Fibroblast of skin of back (primary cell): ENCODE measurements at regions not wholly inside any gene's neighbourhood (a gene's known extent, or its start where the extent isn't known, plus 50 kb on each side); places are given as distances from the start of the nearest gene placed in this dataset.

ENCODE experiments used
- DNase-seq: peaks from one replicate; pipeline ENCODE4 v3.0.0-alpha.2; 2013

DNA sequence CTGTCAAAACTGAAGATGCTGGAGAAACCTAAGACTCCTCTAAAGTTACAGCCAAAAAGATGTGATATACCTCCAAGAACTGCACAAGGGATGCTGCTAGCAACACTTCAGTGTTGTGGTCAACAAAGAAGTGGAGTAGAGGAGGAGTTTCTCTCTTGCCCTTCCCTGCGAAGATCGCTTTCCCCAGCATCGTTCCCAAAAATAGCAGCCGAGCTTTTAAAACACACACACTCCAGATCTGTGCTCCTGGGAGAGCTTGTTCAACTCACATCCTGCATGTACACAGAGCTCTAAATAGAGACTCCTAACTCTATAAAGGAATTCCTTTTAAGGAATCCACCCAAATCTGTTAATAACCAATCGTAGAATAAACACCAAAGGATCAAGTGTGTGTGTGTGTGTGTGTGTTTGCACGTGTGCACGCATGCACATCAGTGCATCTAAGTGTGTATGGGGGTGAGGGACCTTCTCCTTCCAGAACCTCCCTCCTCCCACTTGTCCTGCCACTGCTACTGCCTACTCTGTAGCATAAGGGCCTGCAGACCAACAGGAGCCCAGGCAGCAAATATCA lies 58.5 kb downstream of the PSMG1 start:
- peak; percentile 46 for DNase-seq

DNA sequence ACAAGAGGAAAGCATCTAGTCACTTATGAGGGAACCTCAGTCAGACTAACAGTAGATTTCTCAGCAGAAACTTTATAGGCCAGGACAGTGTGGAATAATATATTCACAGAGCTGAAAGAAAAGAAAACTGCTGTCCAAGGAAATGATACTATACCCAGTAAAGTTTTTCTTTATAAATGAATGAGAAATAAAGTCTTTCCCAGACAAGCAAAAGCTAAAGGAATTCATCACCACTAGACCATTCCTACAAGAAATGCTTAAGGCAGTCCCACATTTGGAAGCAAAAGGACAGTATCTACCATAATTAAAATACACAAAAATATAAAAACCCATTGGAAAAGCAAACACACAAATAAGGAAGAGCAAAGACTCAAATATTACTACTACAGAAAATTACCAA lies 59.9 kb downstream of the PSMG1 start:
- DNase-seq: no peak

- no peak for DNase-seq
Observed at GRCh38 chr21:39121600-39122355, 61.5 kb downstream of the PSMG1 start.

DNA sequence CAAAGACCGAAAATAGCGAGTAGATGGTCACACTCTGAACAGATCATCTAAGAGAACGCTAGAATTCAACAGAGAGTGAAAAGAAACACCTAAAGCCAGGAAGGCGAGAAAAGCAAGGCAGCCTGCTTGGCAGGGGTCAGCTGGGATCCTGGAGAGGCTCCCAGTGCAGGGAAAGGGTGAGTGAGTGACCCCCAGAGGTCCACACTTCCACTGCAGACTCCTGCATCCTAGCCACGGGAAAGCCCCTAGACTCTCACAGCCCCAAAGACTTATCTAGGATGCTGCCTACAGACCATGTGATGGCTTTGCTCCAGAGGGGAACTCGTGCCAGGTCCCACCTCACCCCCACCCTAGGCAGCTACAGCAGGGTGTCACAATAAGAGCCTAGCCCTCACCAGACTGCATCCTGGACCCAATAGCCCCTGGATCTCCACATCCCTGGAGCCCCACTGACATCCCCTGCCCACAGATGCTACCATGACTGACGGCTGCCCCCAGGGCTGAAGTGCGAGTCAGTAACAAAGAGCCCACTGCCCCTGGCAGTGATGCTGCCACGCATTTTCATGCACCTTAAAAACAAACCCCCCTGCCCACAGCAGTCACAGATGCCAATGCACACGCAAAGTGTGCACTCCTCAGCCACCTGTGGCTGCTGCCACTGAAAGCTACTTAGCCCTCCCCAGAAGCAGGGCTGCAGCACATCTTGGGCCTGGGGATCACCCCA lies 62.2 kb downstream of the PSMG1 start:
- no peak for DNase-seq

DNA sequence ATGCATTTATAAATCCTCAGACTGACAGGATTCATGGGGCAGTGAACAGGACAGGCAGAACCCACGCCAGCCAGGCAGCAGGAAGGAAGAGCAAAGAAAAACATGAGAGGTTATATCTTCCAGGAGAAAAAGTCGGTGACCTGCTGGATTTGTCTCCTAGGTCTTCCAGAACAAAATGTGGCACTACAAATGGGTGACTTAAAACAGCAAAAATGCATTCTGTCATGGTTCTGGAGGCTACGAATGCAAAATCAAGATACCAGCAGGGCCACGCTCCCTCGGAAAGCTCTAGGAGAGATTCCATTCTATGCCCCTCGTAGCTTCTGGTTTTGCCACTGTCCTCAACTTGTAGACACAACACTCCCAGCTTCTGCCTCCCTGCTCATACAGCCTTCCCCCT lies 63.4 kb downstream of the PSMG1 start:
- peak; percentile 46 for DNase-seq

- no peak for DNase-seq
Observed at GRCh38 chr21:39118604-39119215, 64.5 kb downstream of the PSMG1 start.

DNA sequence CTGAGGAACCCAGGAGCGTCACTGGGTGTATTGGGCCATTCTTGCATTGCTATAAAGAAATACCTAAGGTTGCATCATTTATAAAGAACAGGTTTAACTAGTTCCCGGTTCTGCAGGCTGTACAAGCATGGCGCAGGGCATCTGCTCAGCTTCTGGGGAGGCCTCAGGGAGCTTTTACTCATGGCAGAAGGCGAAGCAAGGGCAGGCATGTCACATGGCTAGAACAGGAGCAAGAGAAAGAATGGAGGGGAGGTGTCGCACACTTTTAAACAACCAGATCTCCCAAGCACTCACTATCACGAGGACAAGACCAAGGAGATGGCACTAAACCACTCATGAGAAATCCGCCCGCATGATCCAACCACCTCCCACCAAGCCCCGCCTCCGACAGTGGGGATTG lies 65.2 kb downstream of the PSMG1 start:
- no peak for DNase-seq

DNA sequence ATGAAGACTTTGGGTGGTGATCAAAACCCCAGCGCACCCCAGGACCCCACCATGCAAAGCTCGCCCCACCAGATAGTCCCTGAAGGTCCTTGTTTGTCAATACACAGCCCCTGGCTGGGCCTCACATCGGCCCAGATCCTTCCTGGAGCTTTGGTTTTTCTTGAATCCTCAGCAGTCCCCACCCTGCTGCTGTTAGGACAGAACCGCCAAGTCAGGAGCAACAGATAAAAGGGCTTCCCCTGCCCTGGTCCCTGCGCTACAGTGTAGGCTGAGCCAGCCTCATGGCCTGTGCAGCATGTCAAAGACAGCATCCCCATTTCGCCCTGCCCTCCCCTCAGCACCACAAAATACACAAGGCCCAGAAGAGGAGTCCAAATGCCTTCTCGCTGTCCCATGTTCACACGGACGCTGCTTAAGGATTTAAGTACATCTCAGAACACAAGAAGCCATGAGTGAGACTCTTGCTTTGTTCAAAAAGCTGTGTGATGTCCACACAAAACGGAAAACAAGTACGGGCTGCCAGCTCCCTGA lies 65.7 kb downstream of the PSMG1 start:
- DNase-seq: no peak

- DNase-seq: no peak
Observed at GRCh38 chr21:39116761-39117439, 66.4 kb downstream of the PSMG1 start.

DNA sequence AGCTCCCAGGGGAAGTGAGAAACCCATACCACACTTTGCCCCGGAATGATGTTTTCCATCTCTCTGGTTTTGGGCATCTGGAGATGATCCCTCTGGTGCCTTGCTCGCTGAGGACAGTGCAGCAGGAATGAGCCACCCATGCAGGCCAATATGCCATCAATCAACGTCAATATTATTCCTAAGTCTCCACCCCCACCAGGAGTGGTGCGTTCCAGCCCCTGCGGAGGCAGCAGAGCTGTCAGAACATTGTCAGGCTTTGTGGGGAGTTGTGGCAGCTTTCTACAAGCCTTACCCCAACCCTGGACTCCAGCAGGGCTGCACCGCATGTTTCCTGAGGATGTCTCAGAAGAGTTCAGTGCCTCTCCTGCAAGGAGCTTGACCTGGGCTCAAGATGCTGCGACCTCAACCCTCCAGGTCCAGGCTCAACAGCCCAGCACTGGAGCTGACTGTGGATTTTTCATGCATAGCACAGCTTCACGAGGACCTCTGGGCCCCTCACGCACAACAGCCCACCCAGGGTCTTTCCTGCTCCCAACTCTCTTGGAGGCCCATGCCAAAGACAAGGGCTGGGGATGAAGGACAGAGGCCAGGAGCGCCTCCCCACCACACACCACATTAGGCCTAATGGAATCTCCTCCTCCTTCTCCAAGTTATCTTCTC lies 67.5 kb downstream of the PSMG1 start:
- peak; percentile 88 for DNase-seq

DNA sequence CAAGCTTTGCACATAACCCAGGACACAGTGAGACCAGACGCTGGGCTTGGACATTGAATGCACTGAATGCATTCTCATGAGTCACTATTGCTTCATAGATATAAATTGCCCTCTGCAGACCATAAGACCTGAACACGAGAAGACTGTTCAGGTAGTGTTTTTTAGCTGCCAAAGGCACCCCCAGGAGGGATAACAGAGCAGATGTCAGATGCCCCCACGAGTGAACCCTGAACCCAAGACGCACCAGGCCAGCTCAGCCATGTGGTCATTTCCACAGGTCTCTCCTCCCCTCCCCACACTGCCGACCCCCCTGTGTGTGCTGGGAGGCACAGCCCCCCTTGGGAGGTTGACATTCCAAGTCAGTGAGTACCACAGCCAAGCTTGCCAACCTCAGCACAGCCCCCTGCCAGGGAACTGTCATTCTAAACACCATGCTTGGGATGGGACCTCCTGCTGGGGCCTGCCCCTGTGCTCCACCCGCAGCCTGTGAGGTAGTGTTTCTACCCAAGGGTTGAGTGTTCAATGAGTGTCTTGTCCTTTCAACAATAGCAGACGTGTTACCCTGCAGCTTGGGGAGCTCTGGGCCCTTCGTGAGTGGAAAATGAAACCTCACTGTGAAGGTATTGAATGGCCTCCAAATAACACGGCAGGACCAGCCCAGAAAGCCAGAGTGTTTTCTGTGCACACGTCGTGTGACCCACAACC lies 68.2 kb downstream of the PSMG1 start:
- peak; percentile 96 for DNase-seq

- no peak for DNase-seq
Observed at GRCh38 chr21:39111931-39112550, 71.2 kb downstream of the PSMG1 start.

DNA sequence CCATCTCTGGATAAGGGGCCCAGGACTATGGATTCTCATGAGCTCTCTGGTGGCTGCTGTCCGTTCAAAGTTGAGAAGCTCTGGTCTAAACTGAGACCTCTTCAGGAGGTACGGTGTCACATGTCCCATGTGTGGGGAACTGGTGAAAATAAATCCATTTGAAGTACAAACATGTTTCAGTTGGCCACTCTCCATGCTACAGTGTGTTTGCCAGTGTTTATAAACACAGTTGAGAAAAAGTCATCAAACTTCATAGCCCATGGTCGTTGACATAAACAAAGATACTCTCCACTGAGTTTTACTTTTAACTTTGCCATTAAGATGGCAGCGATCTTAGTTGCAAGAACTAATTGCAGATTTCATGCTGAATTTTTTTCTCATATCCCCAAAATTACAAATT lies 72.8 kb downstream of the PSMG1 start:
- DNase-seq: no peak

- no peak for DNase-seq
Observed at GRCh38 chr21:39109596-39110210, 73.5 kb downstream of the PSMG1 start.

DNA sequence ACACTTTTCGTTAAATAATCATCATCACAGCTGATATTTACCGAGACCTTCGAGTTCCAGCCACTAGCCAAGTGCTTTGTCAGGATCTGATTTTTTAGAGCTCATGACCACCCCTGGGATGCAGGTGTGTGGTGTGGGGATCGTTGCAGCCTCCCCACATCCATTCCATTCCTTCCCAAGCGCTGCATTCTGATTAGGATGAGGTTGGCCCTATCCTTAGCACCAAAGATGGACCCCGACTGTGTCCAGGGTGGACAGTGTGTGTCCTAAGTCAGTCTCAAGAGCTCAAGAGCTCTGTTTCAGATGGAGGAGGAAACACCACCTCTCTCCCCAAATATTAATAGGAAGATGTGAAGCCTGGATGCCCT lies 74.1 kb downstream of the PSMG1 start:
- DNase-seq: no peak

DNA sequence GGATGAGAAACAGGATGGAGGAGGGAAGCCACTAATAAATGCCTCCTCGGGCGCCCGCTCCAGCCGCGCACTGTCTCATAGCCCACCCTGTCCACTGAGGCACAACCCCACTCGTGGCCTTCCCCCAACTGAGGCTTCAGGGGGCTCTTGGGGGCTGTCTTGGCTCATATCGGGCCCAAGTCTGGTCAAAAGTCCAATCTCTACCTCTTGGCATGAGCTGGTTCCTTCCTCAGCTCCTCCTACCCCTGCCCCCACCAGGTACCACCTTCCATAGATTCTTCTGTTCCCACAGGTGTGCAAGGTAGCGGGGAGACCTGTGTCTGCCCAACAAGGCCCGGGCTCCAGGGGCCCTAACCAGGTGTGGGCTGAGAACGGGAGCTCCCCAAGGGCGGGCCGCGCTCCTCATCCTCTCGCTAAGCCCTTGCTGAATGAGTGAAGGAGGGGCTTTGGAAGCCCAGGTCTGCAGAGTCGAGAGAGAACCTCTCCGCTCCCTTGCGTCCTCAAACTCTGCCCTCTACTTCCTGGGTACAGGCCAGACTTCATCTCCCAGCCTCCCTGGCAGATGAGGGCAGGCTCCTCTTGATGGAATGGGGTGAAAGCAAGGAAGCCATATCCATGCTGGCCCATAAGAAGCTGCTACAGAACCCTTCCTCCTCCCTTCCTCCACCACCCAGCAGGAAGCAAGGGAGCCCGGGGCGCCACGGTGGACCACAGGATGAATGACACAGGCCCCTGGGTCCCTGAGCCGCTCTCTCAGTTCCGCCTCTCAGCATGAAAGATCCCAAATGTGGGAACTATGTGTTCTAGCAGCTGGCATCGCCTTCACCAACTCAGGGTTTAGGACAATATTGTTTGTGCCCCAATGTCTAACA lies 74.7 kb downstream of the PSMG1 start:
- DNase-seq: no peak

DNA sequence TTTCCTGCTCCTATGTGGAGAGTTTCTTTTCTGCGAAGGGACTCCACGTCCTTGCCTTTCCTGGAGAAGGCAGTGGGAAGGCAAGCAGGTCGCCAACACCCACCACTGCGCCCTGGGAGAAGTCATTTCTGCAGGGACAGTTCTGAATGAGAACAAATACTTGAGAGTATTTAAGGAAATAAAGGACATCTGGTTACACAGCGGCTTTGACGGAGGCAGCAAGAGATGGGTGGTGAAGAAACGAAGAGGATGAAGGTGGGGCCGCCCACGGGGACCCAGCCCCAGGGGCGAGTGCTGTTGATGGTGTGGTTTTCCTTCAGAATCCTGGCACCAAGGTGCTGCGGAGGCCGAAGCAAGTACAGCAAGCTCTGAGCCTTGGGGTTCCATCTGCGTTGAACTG lies 75.5 kb downstream of the PSMG1 start:
- no peak for DNase-seq

DNA sequence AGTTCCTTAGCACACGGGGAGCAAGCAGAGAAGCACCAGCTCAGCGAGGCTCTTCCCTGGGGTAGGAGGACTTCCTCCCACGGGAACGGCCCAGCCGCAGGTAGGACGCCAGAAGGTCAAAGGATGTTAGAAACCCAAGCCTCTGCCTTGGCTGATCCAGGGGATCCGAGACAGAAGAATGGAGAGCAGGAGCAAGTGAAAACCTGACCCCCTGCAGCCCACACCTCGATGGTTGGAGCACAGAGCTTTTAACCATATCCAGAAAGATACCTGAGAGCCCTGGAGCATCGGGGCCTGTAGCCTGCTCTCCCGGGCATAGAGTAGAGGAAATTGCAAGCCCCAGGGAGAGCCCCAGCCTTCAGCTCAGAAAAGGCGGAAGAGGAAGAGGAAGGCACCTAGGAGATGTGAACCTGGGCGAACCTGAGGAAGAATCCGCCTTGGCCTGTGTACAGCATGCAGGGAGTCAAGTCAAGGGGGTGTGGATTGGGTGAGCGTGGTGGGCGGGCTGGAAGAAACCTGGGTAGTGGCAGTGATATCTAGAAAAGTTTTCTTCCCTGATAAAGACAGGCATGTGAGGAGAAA lies 76.3 kb downstream of the PSMG1 start:
- DNase-seq: no peak

DNA sequence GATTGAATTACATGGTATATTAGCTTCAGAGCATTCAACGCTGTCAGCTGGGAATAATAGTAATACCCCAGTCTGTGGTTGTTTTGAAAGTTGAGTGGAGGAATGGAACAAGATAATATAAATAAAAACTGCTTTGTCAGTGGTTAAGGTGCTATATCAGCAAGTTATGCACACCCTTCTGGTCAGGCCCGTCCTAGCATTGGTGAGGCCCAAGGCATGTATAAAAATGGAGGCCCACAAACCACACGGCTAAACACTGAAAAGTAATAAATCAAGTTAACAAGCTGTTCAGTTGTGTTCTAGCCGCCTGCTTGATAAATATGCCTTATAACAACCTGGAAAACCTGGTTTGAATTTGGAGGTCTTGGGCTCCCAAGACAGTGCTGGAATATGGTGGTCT lies 77.4 kb downstream of the PSMG1 start:
- DNase-seq: no peak
